ENCODE measurements at regions not wholly inside any gene's neighbourhood (a gene's known extent, or its start where the extent isn't known, plus 50 kb on each side); places are given as distances from the start of the nearest gene placed in this dataset.
"Not testable (repeated sequence)": the region's sequence is repeated elsewhere in the genome, so short reads cannot be mapped to it uniquely, and the experiment has no call there.

- H3K36me3 ChIP-seq (ENCODE audit: control insufficient read depth in 4 of 4, insufficient read depth in 4 of 4, low read length in 4 of 4); H3K9me3 ChIP-seq (ENCODE audit: control insufficient read depth in 4 of 4, insufficient read depth in 3 of 4, low read length in 3 of 4); DNase-seq; ATAC-seq (ENCODE audit: insufficient read depth, low FRiP score); H3K27ac ChIP-seq (ENCODE audit: low read depth in 1 of 2, low read length in 1 of 2); H3K27me3 ChIP-seq (ENCODE audit: control insufficient read depth in 3 of 3, insufficient read depth in 3 of 3, low read length in 2 of 3); H3K4me3 ChIP-seq; H3K4me1 ChIP-seq (ENCODE audit: control insufficient read depth in 5 of 5, insufficient read depth in 5 of 5, low read length in 5 of 5); H3K9ac ChIP-seq (ENCODE audit: insufficient read depth in 1 of 2, low read length in 2 of 2): not testable (repeated sequence)
- 20 to 32% methylated on average over 8 of the region's 10 CpGs for WGBS, 2 donors
These were observed 184.6 kb upstream of the TP53TG3C start for GRCh38 chr16:33009468-33009867.

- not testable (repeated sequence) for H3K9ac ChIP-seq (ENCODE audit: insufficient read depth in 1 of 2, low read length in 2 of 2); H3K4me1 ChIP-seq (ENCODE audit: control insufficient read depth in 5 of 5, insufficient read depth in 5 of 5, low read length in 5 of 5); H3K4me3 ChIP-seq; H3K27ac ChIP-seq (ENCODE audit: low read depth in 1 of 2, low read length in 1 of 2); H3K9me3 ChIP-seq (ENCODE audit: control insufficient read depth in 4 of 4, insufficient read depth in 3 of 4, low read length in 3 of 4); H3K36me3 ChIP-seq (ENCODE audit: control insufficient read depth in 4 of 4, insufficient read depth in 4 of 4, low read length in 4 of 4); ATAC-seq (ENCODE audit: insufficient read depth, low FRiP score); DNase-seq; H3K27me3 ChIP-seq (ENCODE audit: control insufficient read depth in 3 of 3, insufficient read depth in 3 of 3, low read length in 2 of 3)
- 50 to 58% methylated on average over 11 to 13 of the region's 15 CpGs for WGBS, 2 donors
These were observed 166.9 kb upstream of the TP53TG3C start for GRCh38 chr16:33027121-33027520.

GRCh38 chr16:33027941-33028340 lies 166.1 kb upstream of the TP53TG3C start:
- H3K27me3 ChIP-seq (ENCODE audit: control insufficient read depth in 3 of 3, insufficient read depth in 3 of 3, low read length in 2 of 3); H3K27ac ChIP-seq (ENCODE audit: low read depth in 1 of 2, low read length in 1 of 2); H3K9ac ChIP-seq (ENCODE audit: insufficient read depth in 1 of 2, low read length in 2 of 2); H3K36me3 ChIP-seq (ENCODE audit: control insufficient read depth in 4 of 4, insufficient read depth in 4 of 4, low read length in 4 of 4); H3K4me3 ChIP-seq; H3K4me1 ChIP-seq (ENCODE audit: control insufficient read depth in 5 of 5, insufficient read depth in 5 of 5, low read length in 5 of 5); ATAC-seq (ENCODE audit: insufficient read depth, low FRiP score); H3K9me3 ChIP-seq (ENCODE audit: control insufficient read depth in 4 of 4, insufficient read depth in 3 of 4, low read length in 3 of 4): not testable (repeated sequence)
- WGBS, 2 donors, result 36 to 50% methylated on average over 28 to 41 of the region's 49 CpGs
- peak in 1 of 3 donors; percentile 1 for DNase-seq

- peak in 1 of 3 donors; percentile 0 for DNase-seq
- WGBS, 2 donors, result 30 to 47% methylated on average over 52 to 64 of the region's 69 CpGs
- H3K4me1 ChIP-seq (ENCODE audit: control insufficient read depth in 5 of 5, insufficient read depth in 5 of 5, low read length in 5 of 5); H3K27ac ChIP-seq (ENCODE audit: low read depth in 1 of 2, low read length in 1 of 2); H3K36me3 ChIP-seq (ENCODE audit: control insufficient read depth in 4 of 4, insufficient read depth in 4 of 4, low read length in 4 of 4); H3K27me3 ChIP-seq (ENCODE audit: control insufficient read depth in 3 of 3, insufficient read depth in 3 of 3, low read length in 2 of 3); H3K4me3 ChIP-seq; ATAC-seq (ENCODE audit: insufficient read depth, low FRiP score); H3K9me3 ChIP-seq (ENCODE audit: control insufficient read depth in 4 of 4, insufficient read depth in 3 of 4, low read length in 3 of 4); H3K9ac ChIP-seq (ENCODE audit: insufficient read depth in 1 of 2, low read length in 2 of 2): not testable (repeated sequence)
These were observed 165.2 kb upstream of the TP53TG3C start for GRCh38 chr16:33028707-33029390.

- WGBS, 2 donors, result 30 to 38% methylated on average over 3 to 4 of the region's 4 CpGs
- not testable (repeated sequence) for ATAC-seq (ENCODE audit: insufficient read depth, low FRiP score)
These were observed 145.2 kb upstream of the TP53TG3C start for GRCh38 chr16:33048849-33049248.

GRCh38 chr16:33059206-33059605 lies 134.8 kb upstream of the TP53TG3C start:
- TF ChIP-seq CTCF (IDR thresholded peaks at IDR 0.05; ENCODE audit: control extremely low read depth, extremely low read depth), result no peak
- no peak for DNase-seq
- no peaks in the 10 kb centered on the region for H3K36me3 ChIP-seq (ENCODE audit: control insufficient read depth in 4 of 4, insufficient read depth in 4 of 4, low read length in 4 of 4)
- H3K27ac ChIP-seq (ENCODE audit: low read depth in 1 of 2, low read length in 1 of 2), result no peak overlapping the region
- H3K4me3 ChIP-seq, result no peak overlapping the region
- no peak overlapping the region for H3K9ac ChIP-seq (ENCODE audit: insufficient read depth in 1 of 2, low read length in 2 of 2)
- H3K4me1 ChIP-seq (ENCODE audit: control insufficient read depth in 5 of 5, insufficient read depth in 5 of 5, low read length in 5 of 5), result no peaks in the 10 kb centered on the region
- WGBS, 2 donors, result 25 to 46% methylated on average over 44 of the region's 44 CpGs
- no peaks in the 10 kb centered on the region for H3K9me3 ChIP-seq (ENCODE audit: control insufficient read depth in 4 of 4, insufficient read depth in 3 of 4, low read length in 3 of 4)
- no peak for ATAC-seq (ENCODE audit: insufficient read depth, low FRiP score)
- H3K27me3 ChIP-seq (ENCODE audit: control insufficient read depth in 3 of 3, insufficient read depth in 3 of 3, low read length in 2 of 3), result no peaks in the 10 kb centered on the region

More at GRCh38 chr16:33048849-33049248, 145.2 kb upstream of the TP53TG3C start:
- H3K4me1 ChIP-seq (ENCODE audit: control insufficient read depth in 5 of 5, insufficient read depth in 5 of 5, low read length in 5 of 5); H3K9me3 ChIP-seq (ENCODE audit: control insufficient read depth in 4 of 4, insufficient read depth in 3 of 4, low read length in 3 of 4); H3K4me3 ChIP-seq; H3K27ac ChIP-seq (ENCODE audit: low read depth in 1 of 2, low read length in 1 of 2); DNase-seq; H3K9ac ChIP-seq (ENCODE audit: insufficient read depth in 1 of 2, low read length in 2 of 2); H3K36me3 ChIP-seq (ENCODE audit: control insufficient read depth in 4 of 4, insufficient read depth in 4 of 4, low read length in 4 of 4); H3K27me3 ChIP-seq (ENCODE audit: control insufficient read depth in 3 of 3, insufficient read depth in 3 of 3, low read length in 2 of 3): not testable (repeated sequence)

- not testable (repeated sequence) for ATAC-seq (ENCODE audit: insufficient read depth, low FRiP score); H3K27me3 ChIP-seq (ENCODE audit: control insufficient read depth in 3 of 3, insufficient read depth in 3 of 3, low read length in 2 of 3); DNase-seq; H3K9ac ChIP-seq (ENCODE audit: insufficient read depth in 1 of 2, low read length in 2 of 2); H3K36me3 ChIP-seq (ENCODE audit: control insufficient read depth in 4 of 4, insufficient read depth in 4 of 4, low read length in 4 of 4); H3K9me3 ChIP-seq (ENCODE audit: control insufficient read depth in 4 of 4, insufficient read depth in 3 of 4, low read length in 3 of 4); H3K4me1 ChIP-seq (ENCODE audit: control insufficient read depth in 5 of 5, insufficient read depth in 5 of 5, low read length in 5 of 5); H3K27ac ChIP-seq (ENCODE audit: low read depth in 1 of 2, low read length in 1 of 2); H3K4me3 ChIP-seq
- WGBS, 2 donors, result 37 to 52% methylated on average over 26 to 36 of the region's 48 CpGs
These were observed 134.2 kb upstream of the TP53TG3C start for GRCh38 chr16:33059654-33060421.

Data from lung (tissue), 11 donors.